PFSK-1 (cell line): ENCODE measurements at regions not wholly inside any gene's neighbourhood (a gene's known extent, or its start where the extent isn't known, plus 50 kb on each side); places are given as distances from the start of the nearest gene placed in this dataset.

Source experiments
- POLR2AphosphoS5 ChIP-seq: IDR thresholded peaks from 2 replicates; pipeline ENCODE4 v1.6.1; 2012; ENCODE audit warnings: low read depth, mild to moderate bottlenecking, control low read depth, low read length, moderate library complexity
- TAF1 ChIP-seq: IDR thresholded peaks from 2 replicates; pipeline ENCODE4 v1.6.1; 2012; ENCODE audit warnings: low read length, control low read depth, borderline replicate concordance; ENCODE audit not compliant: insufficient read depth

- no peak for TF ChIP-seq POLR2AphosphoS5
- TF ChIP-seq TAF1: no peak
Measured at GRCh38 chr9:108436448-108436847, 419.3 kb downstream of the ACTL7B start.
